Gastroesophageal sphincter (tissue), 3 donors: ENCODE measurements at regions not wholly inside any gene's neighbourhood (a gene's known extent, or its start where the extent isn't known, plus 50 kb on each side); places are given as distances from the start of the nearest gene placed in this dataset.

ENCODE experiments used
- EP300 ChIP-seq: sonication (generic); formaldehyde crosslinking; IDR thresholded peaks from one replicate; pipeline ENCODE4 v1.6.1; 2017; ENCODE audit warnings: antibody characterized with exemption, mild to moderate bottlenecking
- POLR2A ChIP-seq, 2 donors: fragments of 450-650 bp; IDR thresholded peaks; one replicate each; pipeline ENCODE4 v1.6.1; 2017; ENCODE audit warnings: antibody characterized with exemption in 2 of 2, mild to moderate bottlenecking in 2 of 2, moderate library complexity in 1 of 2
- TF ChIP-seq, protein P1 (sequence below), 4 experiments: fragments of 200-600 bp in 2 of 4; fragments of 450-650 bp in 2 of 4; sonication (generic) in 1 of 4; IDR thresholded peaks; one replicate each; pipeline ENCODE4 v1.5.1; 2017 to 2019; ENCODE audit warnings: antibody characterized with exemption in 4 of 4, mild to moderate bottlenecking in 2 of 4, moderate library complexity in 2 of 4

GRCh38 chr4:24174602-24175001 lies 284.8 kb upstream of the PPARGC1A start:
- TF ChIP-seq, protein P1, sequence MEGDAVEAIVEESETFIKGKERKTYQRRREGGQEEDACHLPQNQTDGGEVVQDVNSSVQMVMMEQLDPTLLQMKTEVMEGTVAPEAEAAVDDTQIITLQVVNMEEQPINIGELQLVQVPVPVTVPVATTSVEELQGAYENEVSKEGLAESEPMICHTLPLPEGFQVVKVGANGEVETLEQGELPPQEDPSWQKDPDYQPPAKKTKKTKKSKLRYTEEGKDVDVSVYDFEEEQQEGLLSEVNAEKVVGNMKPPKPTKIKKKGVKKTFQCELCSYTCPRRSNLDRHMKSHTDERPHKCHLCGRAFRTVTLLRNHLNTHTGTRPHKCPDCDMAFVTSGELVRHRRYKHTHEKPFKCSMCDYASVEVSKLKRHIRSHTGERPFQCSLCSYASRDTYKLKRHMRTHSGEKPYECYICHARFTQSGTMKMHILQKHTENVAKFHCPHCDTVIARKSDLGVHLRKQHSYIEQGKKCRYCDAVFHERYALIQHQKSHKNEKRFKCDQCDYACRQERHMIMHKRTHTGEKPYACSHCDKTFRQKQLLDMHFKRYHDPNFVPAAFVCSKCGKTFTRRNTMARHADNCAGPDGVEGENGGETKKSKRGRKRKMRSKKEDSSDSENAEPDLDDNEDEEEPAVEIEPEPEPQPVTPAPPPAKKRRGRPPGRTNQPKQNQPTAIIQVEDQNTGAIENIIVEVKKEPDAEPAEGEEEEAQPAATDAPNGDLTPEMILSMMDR (IDR thresholded peaks at IDR 0.05) = no peak
- no peak for TF ChIP-seq POLR2A (IDR thresholded peaks at IDR 0.05)
- no peak for TF ChIP-seq EP300
